Neural cell (in vitro differentiated cells): ENCODE measurements at regions not wholly inside any gene's neighbourhood (a gene's known extent, or its start where the extent isn't known, plus 50 kb on each side); places are given as distances from the start of the nearest gene placed in this dataset.

Experiments used
- H2AFZ ChIP-seq: fragments of 200-600, 300-800 bp; sonication (generic), shearing (Covaris generic); 2 replicates; pipeline ENCODE4 v1.6.0; 2014; ENCODE audit warnings: low read depth, mild to moderate bottlenecking, antibody characterized with exemption, low read length, moderate library complexity
- H3F3A ChIP-seq: fragments of 200-600 bp; shearing (Covaris generic); 2 replicates; pipeline ENCODE4 v1.6.1; 2016; ENCODE audit warnings: mild to moderate bottlenecking, moderate library complexity, mixed read lengths, antibody characterized with exemption, low read length; ENCODE audit not compliant: insufficient read depth, poor library complexity, severe bottlenecking
- H3K27ac ChIP-seq: fragments of 200-600, 300-800 bp; sonication (generic), shearing (Covaris generic); 2 replicates; pipeline ENCODE4 v1.5.1; 2014; ENCODE audit warnings: mild to moderate bottlenecking, low read length, moderate library complexity
- H3K27me3 ChIP-seq: fragments of 300-800, 200-600 bp; sonication (generic), shearing (Covaris generic); 2 replicates; pipeline ENCODE4 v1.6.0; 2014; ENCODE audit warnings: mild to moderate bottlenecking, low read depth, low read length, moderate library complexity; ENCODE audit not compliant: insufficient read depth
- H3K36me3 ChIP-seq: fragments of 300-800, 200-600 bp; sonication (generic), shearing (Covaris generic); 2 replicates; pipeline ENCODE4 v1.5.1; 2014; ENCODE audit warnings: mild to moderate bottlenecking, antibody characterized with exemption, low read length, moderate library complexity; ENCODE audit not compliant: insufficient read depth
- H3K4me2 ChIP-seq: fragments of 300-800, 200-600 bp; sonication (generic), shearing (Covaris generic); 2 replicates; pipeline ENCODE4 v1.6.0; 2014; ENCODE audit warnings: mild to moderate bottlenecking, low read length
- H3K4me3 ChIP-seq: fragments of 300-800, 200-600 bp; sonication (generic), shearing (Covaris generic); 2 replicates; pipeline ENCODE4 v1.5.1; 2014; ENCODE audit warnings: mild to moderate bottlenecking, low read length, moderate library complexity
- H3K79me2 ChIP-seq: fragments of 200-600 bp; shearing (Covaris generic); replicated peaks from 2 replicates; pipeline ENCODE4 v1.6.0; 2014; ENCODE audit warnings: mild to moderate bottlenecking, low read length, moderate library complexity; ENCODE audit not compliant: insufficient read depth
- H3K9ac ChIP-seq: fragments of 300-800, 200-600 bp; sonication (generic), shearing (Covaris generic); 2 replicates; pipeline ENCODE4 v1.6.1; 2016; ENCODE audit warnings: mild to moderate bottlenecking, low read length, mixed read lengths
- H3K9me2 ChIP-seq: fragments of 200-600 bp; shearing (Covaris generic); 2 replicates; pipeline ENCODE4 v1.6.1; 2016; ENCODE audit warnings: mild to moderate bottlenecking, low read length, mixed read lengths; ENCODE audit not compliant: insufficient read depth
- H3K9me3 ChIP-seq: fragments of 200-600, 300-800 bp; sonication (generic), shearing (Covaris generic); 2 replicates; pipeline ENCODE4 v1.6.1; 2016; ENCODE audit warnings: mild to moderate bottlenecking, mixed run types, low read length, moderate library complexity, mixed read lengths
- H4K20me1 ChIP-seq: fragments of 200-600 bp; shearing (Covaris generic); 2 replicates; pipeline ENCODE4 v1.6.1; 2016; ENCODE audit warnings: mild to moderate bottlenecking, mixed run types; ENCODE audit not compliant: insufficient read depth
- EP300 ChIP-seq: fragments of 450-650 bp; conservative IDR thresholded peaks from 2 replicates; pipeline ENCODE4 v1.6.1; 2014; ENCODE audit warnings: antibody characterized with exemption, mild to moderate bottlenecking, moderate library complexity; ENCODE audit not compliant: poor library complexity, severe bottlenecking
- EZH2 ChIP-seq: fragments of 200-600, 300-800 bp; shearing (Covaris generic), sonication (generic); IDR thresholded peaks from 2 replicates; pipeline ENCODE4 v1.6.1; 2014; ENCODE audit warnings: antibody characterized with exemption, low read length, borderline replicate concordance, mild to moderate bottlenecking; ENCODE audit not compliant: insufficient read depth, poor library complexity, severe bottlenecking
- MXI1 ChIP-seq: fragments of 450-650 bp; conservative IDR thresholded peaks from 2 replicates; pipeline ENCODE4 v1.6.1; 2014; ENCODE audit warnings: antibody characterized with exemption, mild to moderate bottlenecking; ENCODE audit not compliant: poor library complexity, severe bottlenecking
- POLR2AphosphoS5 ChIP-seq: IDR thresholded peaks from 2 replicates; pipeline ENCODE4 v1.6.1; 2012
- RAD21 ChIP-seq: fragments of 450-650 bp; conservative IDR thresholded peaks from 2 replicates; pipeline ENCODE4 v1.6.1; 2014; ENCODE audit warnings: antibody characterized with exemption, mild to moderate bottlenecking, moderate library complexity
- SMC3 ChIP-seq: fragments of 450-650 bp; conservative IDR thresholded peaks from 2 replicates; pipeline ENCODE4 v1.6.1; 2014; ENCODE audit warnings: antibody characterized with exemption, mild to moderate bottlenecking, moderate library complexity; ENCODE audit not compliant: poor library complexity
- TAF1 ChIP-seq: IDR thresholded peaks from 2 replicates; pipeline ENCODE4 v1.6.1; 2012; ENCODE audit warnings: low read depth
- TF ChIP-seq, protein P1 (sequence below): fragments of 450-650 bp; IDR thresholded peaks from 2 replicates; pipeline ENCODE4 v1.5.1; 2014; ENCODE audit warnings: antibody characterized with exemption, mild to moderate bottlenecking, moderate library complexity; ENCODE audit not compliant: poor library complexity, severe bottlenecking
- TF ChIP-seq, protein P2 (sequence below): IDR thresholded peaks from 2 replicates; pipeline ENCODE4 v1.6.1; 2012; ENCODE audit warnings: borderline replicate concordance

GRCh38 chr13:74773248-74773647 lies 639.0 kb upstream of the KLF12 start:
- Histone ChIP-seq H3K4me2 (no peak overlapping the region), H3K27ac (no peak overlapping the region), H3K9ac (no peak overlapping the region), H3K9me2 (no peaks in the 10 kb centered on the region), H2AFZ (no peak overlapping the region), H3K36me3 (no peaks in the 10 kb centered on the region), H4K20me1 (no peaks in the 10 kb centered on the region), H3K27me3 (no peaks in the 10 kb centered on the region), H3K79me2 (no peaks in the 10 kb centered on the region), H3F3A (no peaks in the 10 kb centered on the region), H3K4me3 (no peak overlapping the region), H3K9me3 (no peaks in the 10 kb centered on the region)
- TF ChIP-seq SMC3 (no peak), MXI1 (no peak), POLR2AphosphoS5 (no peak), TAF1 (no peak), EZH2 (no peak), EP300 (no peak), RAD21 (no peak)
- TF ChIP-seq, protein P1, sequence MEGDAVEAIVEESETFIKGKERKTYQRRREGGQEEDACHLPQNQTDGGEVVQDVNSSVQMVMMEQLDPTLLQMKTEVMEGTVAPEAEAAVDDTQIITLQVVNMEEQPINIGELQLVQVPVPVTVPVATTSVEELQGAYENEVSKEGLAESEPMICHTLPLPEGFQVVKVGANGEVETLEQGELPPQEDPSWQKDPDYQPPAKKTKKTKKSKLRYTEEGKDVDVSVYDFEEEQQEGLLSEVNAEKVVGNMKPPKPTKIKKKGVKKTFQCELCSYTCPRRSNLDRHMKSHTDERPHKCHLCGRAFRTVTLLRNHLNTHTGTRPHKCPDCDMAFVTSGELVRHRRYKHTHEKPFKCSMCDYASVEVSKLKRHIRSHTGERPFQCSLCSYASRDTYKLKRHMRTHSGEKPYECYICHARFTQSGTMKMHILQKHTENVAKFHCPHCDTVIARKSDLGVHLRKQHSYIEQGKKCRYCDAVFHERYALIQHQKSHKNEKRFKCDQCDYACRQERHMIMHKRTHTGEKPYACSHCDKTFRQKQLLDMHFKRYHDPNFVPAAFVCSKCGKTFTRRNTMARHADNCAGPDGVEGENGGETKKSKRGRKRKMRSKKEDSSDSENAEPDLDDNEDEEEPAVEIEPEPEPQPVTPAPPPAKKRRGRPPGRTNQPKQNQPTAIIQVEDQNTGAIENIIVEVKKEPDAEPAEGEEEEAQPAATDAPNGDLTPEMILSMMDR: no peak
- TF ChIP-seq, protein P2, sequence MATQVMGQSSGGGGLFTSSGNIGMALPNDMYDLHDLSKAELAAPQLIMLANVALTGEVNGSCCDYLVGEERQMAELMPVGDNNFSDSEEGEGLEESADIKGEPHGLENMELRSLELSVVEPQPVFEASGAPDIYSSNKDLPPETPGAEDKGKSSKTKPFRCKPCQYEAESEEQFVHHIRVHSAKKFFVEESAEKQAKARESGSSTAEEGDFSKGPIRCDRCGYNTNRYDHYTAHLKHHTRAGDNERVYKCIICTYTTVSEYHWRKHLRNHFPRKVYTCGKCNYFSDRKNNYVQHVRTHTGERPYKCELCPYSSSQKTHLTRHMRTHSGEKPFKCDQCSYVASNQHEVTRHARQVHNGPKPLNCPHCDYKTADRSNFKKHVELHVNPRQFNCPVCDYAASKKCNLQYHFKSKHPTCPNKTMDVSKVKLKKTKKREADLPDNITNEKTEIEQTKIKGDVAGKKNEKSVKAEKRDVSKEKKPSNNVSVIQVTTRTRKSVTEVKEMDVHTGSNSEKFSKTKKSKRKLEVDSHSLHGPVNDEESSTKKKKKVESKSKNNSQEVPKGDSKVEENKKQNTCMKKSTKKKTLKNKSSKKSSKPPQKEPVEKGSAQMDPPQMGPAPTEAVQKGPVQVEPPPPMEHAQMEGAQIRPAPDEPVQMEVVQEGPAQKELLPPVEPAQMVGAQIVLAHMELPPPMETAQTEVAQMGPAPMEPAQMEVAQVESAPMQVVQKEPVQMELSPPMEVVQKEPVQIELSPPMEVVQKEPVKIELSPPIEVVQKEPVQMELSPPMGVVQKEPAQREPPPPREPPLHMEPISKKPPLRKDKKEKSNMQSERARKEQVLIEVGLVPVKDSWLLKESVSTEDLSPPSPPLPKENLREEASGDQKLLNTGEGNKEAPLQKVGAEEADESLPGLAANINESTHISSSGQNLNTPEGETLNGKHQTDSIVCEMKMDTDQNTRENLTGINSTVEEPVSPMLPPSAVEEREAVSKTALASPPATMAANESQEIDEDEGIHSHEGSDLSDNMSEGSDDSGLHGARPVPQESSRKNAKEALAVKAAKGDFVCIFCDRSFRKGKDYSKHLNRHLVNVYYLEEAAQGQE: no peak

DNA sequence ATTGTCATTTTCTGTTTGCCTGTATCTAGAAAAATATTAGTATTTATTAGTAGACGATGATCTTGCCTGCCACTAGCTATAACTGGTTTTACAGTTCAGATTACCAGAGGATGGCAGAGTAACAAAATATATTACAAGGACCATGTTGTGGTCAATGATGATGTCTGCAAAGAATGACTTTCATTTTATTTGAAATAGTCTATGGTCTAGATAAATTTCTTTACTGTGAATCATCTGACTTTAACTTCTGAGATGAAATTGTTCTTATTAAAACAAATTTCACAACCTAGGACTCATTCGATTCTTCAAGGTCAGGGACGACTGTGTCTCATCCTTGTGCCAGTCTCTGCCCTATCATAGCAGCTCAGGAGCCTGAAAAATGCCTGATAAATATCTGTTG lies 637.8 kb upstream of the KLF12 start:
- Histone ChIP-seq H4K20me1 (no peaks in the 10 kb centered on the region), H3K9ac (no peak overlapping the region)
- TF ChIP-seq SMC3: no peak
- TF ChIP-seq EZH2: no peak
- no peak for TF ChIP-seq TAF1
- no peak for TF ChIP-seq RAD21
- TF ChIP-seq, protein P2: no peak
- TF ChIP-seq, protein P1: no peak
- TF ChIP-seq MXI1: no peak
- TF ChIP-seq POLR2AphosphoS5: no peak
- no peak for TF ChIP-seq EP300

More for the DNA sequence above, 637.8 kb upstream of the KLF12 start:
- Histone ChIP-seq H3K79me2 (no peaks in the 10 kb centered on the region), H3K27me3 (no peaks in the 10 kb centered on the region), H3K4me2 (no peak overlapping the region), H3K36me3 (no peaks in the 10 kb centered on the region), H3K4me3 (no peak overlapping the region), H3K9me3 (no peaks in the 10 kb centered on the region), H3F3A (no peaks in the 10 kb centered on the region), H2AFZ (no peak overlapping the region), H3K9me2 (no peaks in the 10 kb centered on the region), H3K27ac (no peak overlapping the region)
